Nephron (organoid): ENCODE measurements at regions not wholly inside any gene's neighbourhood (a gene's known extent, or its start where the extent isn't known, plus 50 kb on each side); places are given as distances from the start of the nearest gene placed in this dataset.

ENCODE experiments used
- H3K27ac Mint-ChIP-seq, 3 experiments: 2 replicates each; pipeline ENCODE4 v1.8.0; 2020; ENCODE audit warnings: mixed read lengths in 3 of 3, mild to moderate bottlenecking in 2 of 3, moderate library complexity in 1 of 3
- H3K27me3 Mint-ChIP-seq: 2 replicates; pipeline ENCODE4 v1.8.0; 2021; ENCODE audit warnings: low read depth, mild to moderate bottlenecking, moderate library complexity, mixed read lengths
- H3K36me3 Mint-ChIP-seq: 2 replicates; pipeline ENCODE4 v1.8.0; 2020; ENCODE audit warnings: low read depth, mixed read lengths
- H3K4me1 Mint-ChIP-seq: 2 replicates; pipeline ENCODE4 v1.8.0; 2020; ENCODE audit warnings: mixed read lengths
- H3K4me3 Mint-ChIP-seq, 3 experiments: 2 replicates each; pipeline ENCODE4 v1.8.0; 2020; ENCODE audit warnings: mild to moderate bottlenecking in 3 of 3, mixed read lengths in 3 of 3, moderate library complexity in 2 of 3
- H3K9me3 Mint-ChIP-seq: 2 replicates; pipeline ENCODE4 v1.8.0; 2020; ENCODE audit warnings: mixed read lengths
- CTCF ChIP-seq, 3 experiments: fragments of 200-600 bp; sonication (generic); IDR thresholded peaks; one replicate each; pipeline ENCODE4 v1.5.0; 2021; ENCODE audit warnings: antibody characterized with exemption in 3 of 3; ENCODE audit not compliant: unreplicated experiment in 3 of 3

DNA sequence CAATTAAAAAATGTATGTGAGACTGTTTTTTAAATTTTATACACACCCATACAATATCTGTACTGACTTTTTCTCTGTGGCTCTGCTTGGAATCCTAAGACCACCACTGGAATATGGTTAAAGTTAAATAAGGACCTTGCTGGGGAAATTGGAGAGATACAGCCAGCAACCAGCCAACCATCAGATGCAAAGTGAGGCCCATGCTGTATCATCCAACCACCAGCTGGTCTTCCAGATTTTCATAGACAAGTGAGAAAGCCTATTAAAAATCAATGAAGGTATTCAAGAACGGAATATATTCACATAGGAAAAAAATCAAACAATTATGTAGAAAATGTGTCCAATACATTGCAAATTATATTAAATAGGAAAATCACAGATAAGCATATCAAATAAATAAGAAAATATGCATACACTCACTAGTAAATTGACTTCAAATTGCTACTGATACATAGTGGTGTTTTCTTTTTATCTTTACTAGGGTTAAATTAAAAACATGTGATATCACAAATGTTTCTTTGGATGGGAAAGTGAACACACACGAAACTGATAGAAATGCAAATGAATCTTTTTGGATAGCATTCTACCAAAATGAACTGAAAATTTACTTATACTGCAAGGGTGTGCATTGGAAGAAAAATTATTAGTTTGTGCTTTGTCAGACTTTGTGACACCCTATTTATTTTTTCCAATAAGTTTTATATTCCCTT lies 1486.3 kb downstream of the BRINP3 start:
- no peak for TF ChIP-seq CTCF (IDR thresholded peaks at IDR 0.05; ENCODE audit: unreplicated experiment in 3 of 3)

GRCh38 chr1:189007824-189008223 lies 1469.8 kb downstream of the BRINP3 start:
- no peaks in the 10 kb centered on the region for H3K27me3 Mint-ChIP-seq
- no peaks in the 10 kb centered on the region for H3K9me3 Mint-ChIP-seq
- no peak for TF ChIP-seq CTCF (IDR thresholded peaks at IDR 0.05; ENCODE audit: unreplicated experiment in 3 of 3)
- no peak overlapping the region for H3K27ac Mint-ChIP-seq
- H3K4me3 Mint-ChIP-seq: no peak overlapping the region
- peaks cover 5% of the 10 kb centered on the region for H3K4me1 Mint-ChIP-seq
- H3K36me3 Mint-ChIP-seq: no peaks in the 10 kb centered on the region

More for the DNA sequence above, 1486.3 kb downstream of the BRINP3 start:
- H3K9me3 Mint-ChIP-seq: no peaks in the 10 kb centered on the region
- no peaks in the 10 kb centered on the region for H3K36me3 Mint-ChIP-seq
- no peak overlapping the region for H3K27ac Mint-ChIP-seq
- H3K27me3 Mint-ChIP-seq: no peaks in the 10 kb centered on the region
- H3K4me1 Mint-ChIP-seq: no peaks in the 10 kb centered on the region
- H3K4me3 Mint-ChIP-seq: no peak overlapping the region

DNA sequence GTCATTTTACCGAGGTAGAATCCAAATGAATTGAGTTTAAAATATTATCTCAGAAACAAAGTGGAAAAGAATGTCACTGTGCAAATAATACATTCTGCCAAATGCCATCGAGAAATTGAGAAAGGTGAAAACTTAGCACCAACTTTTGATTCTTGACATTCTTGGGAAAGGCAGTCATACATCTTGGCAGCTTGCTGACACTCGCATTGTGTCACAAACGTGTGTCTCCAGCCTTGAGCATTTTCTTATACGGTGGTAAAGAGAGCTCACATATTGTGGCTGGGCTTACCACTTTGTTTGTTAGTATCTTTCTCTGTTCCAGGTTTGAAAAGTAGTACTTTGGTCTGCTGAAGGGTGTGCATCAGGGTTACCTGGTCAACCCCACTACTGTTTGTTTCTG lies 1456.1 kb downstream of the BRINP3 start:
- Mint-ChIP-seq H3K4me1 (no peaks in the 10 kb centered on the region), H3K27me3 (no peaks in the 10 kb centered on the region), H3K36me3 (no peaks in the 10 kb centered on the region), H3K4me3 (no peak overlapping the region), H3K27ac (no peak overlapping the region), H3K9me3 (peaks cover 7% of the 10 kb centered on the region)
- TF ChIP-seq CTCF (IDR thresholded peaks at IDR 0.05; ENCODE audit: unreplicated experiment in 3 of 3): no peak

DNA sequence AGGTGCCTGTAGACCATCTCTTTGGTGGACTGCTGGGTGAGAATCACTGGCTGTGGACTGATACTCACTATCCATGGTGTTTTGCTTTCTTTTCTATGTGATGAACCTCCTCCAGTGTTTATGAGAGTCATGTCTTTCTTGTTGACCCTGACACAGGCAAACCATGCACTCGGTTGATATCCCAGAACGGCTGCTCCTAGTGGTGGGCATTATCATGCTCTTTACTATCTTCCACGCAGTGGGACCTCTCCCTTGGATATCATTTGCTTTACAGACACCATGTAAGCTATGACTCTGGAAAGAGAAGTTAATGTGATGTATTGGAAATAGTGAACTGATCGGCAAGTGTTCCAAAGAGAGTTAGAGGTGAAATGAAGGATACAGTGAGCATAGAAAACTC lies 1455.6 kb downstream of the BRINP3 start:
- H3K27ac Mint-ChIP-seq: no peak overlapping the region
- H3K4me3 Mint-ChIP-seq: no peak overlapping the region
- no peak for TF ChIP-seq CTCF (IDR thresholded peaks at IDR 0.05; ENCODE audit: unreplicated experiment in 3 of 3)
- H3K36me3 Mint-ChIP-seq: no peaks in the 10 kb centered on the region
- peaks cover 3% of the 10 kb centered on the region for H3K9me3 Mint-ChIP-seq
- H3K27me3 Mint-ChIP-seq: no peaks in the 10 kb centered on the region
- H3K4me1 Mint-ChIP-seq: no peaks in the 10 kb centered on the region

DNA sequence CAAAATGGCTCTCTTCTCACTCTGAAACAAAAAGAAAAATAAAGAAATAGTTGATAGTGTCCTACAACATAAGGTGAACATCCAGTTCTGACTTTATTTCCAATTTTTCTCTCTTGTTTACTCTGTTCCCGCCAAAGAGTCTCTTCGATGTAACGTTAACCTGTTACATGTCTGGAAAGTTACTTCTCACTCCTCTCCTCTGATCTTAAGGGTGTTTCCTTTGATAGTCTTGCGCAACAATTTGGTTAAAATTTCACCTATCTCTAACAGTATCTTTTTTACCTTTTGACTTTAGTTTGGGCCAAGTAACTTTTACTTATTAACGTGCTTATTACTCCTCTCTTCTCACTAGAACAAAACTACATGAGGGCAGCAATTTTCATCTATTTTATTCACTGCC lies 1450.2 kb downstream of the BRINP3 start:
- TF ChIP-seq CTCF (IDR thresholded peaks at IDR 0.05; ENCODE audit: unreplicated experiment in 3 of 3): no peak
- peak overlapping the region in 2 of 3 experiments; percentile 7 to 18 for H3K27ac Mint-ChIP-seq
- H3K27me3 Mint-ChIP-seq: no peaks in the 10 kb centered on the region
- H3K36me3 Mint-ChIP-seq: no peaks in the 10 kb centered on the region
- no peaks in the 10 kb centered on the region for H3K9me3 Mint-ChIP-seq
- no peak overlapping the region for H3K4me3 Mint-ChIP-seq
- no peaks in the 10 kb centered on the region for H3K4me1 Mint-ChIP-seq

DNA sequence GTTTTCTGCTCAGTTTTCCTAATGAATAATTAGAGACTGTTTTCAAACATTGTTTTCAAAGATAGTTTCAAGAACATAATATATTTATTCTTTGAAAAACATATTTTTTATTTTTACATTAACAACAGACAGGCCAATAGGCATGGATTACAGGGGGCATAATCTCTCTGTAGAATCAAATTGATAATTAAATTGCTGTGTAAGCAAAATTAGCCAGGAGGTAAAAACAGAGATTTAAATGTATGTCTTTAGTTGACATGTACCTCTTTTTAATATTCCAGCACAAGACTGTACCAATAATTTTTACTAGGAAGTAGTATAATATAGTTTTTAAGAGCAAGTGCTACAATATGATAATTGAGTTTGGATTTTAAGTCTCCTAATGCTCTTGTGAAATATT lies 1444.5 kb downstream of the BRINP3 start:
- Mint-ChIP-seq H3K9me3 (no peaks in the 10 kb centered on the region), H3K4me1 (no peaks in the 10 kb centered on the region), H3K36me3 (no peaks in the 10 kb centered on the region), H3K27me3 (no peaks in the 10 kb centered on the region), H3K4me3 (no peak overlapping the region), H3K27ac (no peak overlapping the region)
- no peak for TF ChIP-seq CTCF (IDR thresholded peaks at IDR 0.05; ENCODE audit: unreplicated experiment in 3 of 3)
